ENCODE measurements at regions not wholly inside any gene's neighbourhood (a gene's known extent, or its start where the extent isn't known, plus 50 kb on each side); places are given as distances from the start of the nearest gene placed in this dataset.
"Not testable (repeated sequence)": the region's sequence is repeated elsewhere in the genome, so short reads cannot be mapped to it uniquely, and the experiment has no call there.

DNA sequence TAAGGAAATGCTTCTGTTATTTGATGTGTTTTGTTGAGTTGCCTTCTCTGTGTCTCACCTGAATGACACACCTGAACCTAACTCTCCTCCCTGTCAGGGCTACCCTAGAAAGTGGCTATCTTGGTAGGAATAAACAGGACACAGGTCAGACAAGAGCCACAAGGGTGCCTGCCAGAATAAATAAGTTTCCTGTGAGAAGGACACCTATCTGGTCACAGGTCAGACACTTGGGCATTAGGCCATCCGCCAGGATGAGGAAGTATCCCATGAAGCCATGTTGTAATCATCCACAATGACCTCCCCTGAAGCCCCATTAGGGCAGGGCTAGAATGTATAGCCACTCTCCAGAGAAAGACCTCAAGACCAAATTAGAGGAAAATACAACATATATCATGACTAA lies 318.8 kb downstream of the ZNF674 start:
- DNase-seq (ENCODE audit: low read depth) = no peak

DNA sequence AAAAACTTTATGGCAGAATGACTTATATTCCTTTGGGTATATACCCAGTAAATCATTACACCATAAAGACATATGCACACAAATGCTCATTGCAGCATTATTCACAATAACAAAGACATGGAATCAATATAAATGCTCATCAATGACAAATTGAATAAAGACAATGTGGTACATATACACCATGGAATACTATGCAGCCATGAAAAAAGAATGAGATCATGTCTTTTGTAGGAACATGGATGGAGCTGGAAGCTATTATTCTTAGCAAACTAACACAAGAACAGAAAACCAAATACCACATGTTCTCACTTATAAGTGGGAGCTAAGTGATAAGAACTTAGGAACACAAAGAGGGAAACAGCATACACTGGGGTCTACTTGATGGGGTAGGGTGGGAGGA lies 321.7 kb downstream of the ZNF674 start:
- not testable (repeated sequence) for DNase-seq (ENCODE audit: low read depth)

DNA sequence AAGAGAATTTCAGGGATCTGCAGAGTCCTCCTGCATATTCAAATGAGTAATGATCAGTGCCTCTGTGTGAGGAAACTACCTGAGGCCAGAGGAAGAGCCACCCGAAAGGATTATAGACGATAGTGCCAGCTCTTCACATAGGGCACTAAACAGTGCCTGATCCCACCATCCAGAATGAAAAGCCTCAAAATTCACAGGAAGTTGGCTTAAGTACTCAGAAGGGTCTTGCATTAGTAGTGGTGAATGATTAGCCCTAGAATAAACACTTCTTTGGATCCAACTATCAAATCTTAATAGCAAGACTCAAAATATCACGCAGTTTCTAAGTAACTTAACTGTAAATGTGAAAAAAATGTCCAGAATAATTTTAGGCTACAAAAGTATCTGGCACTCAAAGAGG lies 324.4 kb downstream of the ZNF674 start:
- DNase-seq (ENCODE audit: low read depth) = no peak

DNA sequence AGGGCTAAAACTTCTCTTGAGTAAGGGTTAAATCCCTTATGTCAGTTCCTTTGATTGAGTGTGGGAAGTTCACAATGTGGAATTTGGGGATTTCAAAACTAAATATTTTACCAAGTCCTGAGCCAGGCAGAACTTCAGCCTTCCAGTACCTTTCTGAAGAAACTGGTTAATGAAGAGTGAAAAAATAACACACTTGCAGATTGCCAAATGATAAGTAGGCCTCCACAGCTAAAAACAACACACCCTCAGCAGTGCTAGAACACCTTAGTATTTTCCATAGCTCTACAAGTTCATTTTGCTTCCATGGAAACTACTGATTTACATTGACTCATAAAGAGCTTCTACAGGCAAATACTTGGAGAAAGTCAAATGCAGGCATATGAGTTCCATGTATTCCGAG lies 326.8 kb downstream of the ZNF674 start:
- no peak for DNase-seq (ENCODE audit: low read depth)

DNA sequence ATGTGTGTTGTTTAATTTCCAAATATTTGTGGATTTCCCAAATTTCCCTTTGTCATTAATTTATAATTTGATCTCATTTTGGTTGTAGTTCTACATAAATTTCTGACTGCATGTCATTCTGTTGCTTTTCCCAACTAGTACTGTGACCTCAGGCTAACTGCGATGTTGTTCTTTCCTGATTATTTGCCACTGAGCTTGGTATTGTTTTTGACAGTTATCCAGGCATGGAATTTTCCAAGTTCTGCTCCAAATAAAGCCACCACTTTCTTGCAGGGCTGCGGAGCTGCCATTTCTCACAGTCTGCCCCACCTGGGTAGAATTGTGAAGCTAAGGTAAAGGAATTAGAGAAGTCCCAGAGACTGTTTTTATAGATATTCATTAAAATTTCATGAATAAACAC lies 328.8 kb downstream of the ZNF674 start:
- peak; percentile 9 for DNase-seq (ENCODE audit: low read depth)

DNA sequence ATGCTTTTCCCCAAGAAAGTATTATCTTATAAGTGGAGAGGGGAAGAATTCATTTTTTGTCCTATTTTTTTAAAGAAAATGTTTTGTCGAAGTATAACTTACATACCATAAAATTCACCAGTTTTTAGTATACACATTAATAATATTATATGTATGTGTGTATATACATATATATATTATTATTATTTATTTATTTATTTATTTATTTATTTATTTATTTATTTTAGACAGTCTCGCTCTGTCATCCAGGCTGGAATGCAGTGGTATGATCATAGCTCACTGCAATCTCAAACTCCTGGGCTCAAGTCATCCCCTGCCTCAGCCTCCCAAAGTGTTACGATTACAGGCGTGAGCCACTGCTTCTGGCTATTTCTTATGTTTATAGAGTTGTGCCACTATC lies 334.1 kb downstream of the ZNF674 start:
- no peak for DNase-seq (ENCODE audit: low read depth)

DNA sequence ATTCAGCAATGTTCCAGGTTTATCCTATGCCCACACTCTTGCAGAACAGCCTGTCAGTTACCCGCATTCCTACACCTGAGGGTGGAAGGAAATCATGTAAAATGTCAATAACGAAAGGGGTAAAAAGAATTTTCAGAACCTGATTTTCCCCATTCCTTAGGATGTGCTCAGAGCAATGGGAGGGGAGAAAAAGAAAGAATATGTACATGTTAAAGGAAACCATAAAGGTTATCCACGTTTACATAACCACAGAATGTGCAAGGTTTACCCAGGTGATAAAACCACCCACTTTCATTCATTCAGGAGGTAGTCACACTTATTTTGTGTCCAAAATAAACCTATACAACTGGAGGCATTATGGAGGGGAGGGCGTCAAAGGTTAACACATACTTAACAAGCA lies 335.5 kb downstream of the ZNF674 start:
- no peak for DNase-seq (ENCODE audit: low read depth)

DNA sequence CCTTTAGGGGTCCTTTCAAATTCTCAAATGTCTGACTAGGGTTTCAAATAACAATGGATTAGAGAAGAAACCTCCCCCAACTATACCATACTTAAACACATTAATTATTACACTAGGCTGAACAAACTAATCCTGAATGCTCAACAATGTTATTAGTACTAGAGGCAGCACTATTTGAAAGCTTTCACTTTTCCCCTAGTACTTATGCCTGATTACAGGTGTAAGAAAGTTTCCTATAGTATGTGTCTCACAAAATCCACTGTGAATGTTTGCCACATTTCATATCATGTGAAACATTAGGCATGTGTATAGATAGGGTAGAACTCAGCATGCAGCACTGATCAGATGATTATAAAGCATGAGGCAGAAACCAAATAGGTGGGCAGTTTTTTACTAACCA lies 336.2 kb downstream of the ZNF674 start:
- DNase-seq (ENCODE audit: low read depth) = no peak

DNA sequence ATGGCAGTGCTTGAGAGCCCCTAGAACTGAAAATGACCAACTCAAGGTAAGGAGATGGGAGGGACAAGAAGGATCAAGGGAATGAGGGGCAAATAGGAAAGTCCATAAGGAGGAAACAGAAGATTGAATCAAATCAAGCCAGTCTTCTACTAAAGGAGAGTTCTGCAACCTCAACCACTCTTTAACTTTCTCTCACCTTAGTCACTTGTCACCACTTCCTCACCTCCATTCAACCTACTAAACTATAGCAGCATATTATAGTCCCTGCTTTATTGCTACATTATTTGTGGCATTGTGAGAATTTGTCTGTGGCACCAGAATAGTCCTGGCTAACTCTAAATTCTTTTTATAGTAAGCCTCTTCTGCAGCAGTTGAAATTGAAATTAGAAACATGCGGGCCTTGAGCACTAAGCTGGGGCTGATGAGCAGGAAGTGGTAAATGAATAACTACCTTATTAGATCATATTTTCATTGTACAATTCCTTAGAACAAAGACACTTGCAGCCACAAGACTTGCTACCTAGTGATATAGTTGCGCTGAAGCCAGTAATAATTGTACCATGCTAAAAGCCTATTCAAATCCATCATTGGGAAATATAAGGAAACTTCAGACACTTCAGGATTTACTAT lies 336.9 kb downstream of the ZNF674 start:
- DNase-seq (ENCODE audit: low read depth) = peak; percentile 61

DNA sequence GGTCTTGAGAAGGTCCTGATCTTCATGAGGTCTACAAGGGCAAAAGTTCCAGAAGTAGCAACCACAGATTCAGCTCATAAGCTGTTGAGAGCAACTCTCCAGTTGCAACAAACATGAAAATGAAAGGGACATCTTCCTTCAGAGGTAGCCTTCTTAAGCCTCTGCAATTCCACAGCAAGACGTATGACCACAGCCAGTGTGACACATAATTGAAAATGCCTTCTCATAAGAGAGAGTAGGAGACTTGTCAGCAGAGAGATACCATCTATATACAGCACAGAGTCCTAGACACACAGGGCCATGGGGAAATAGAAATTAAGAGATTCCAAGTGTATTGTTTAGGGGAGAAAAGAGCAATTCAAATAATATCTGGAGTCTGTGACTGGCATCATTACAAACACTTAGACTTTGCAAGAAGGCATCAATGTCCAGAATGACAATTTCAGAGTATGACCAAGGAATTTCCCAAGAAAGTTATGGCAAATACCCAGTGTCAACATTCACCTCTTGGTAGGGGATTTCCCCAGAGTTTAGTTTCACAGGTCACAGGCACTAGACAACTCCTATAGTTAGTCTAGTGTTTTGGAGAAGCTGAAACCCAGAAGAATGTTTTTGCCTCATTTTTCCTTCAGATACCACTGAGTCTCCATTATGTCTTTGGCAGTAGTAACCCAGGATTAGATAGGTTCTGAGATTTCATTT lies 340.3 kb downstream of the ZNF674 start:
- DNase-seq (ENCODE audit: low read depth) = peak; percentile 47

DNA sequence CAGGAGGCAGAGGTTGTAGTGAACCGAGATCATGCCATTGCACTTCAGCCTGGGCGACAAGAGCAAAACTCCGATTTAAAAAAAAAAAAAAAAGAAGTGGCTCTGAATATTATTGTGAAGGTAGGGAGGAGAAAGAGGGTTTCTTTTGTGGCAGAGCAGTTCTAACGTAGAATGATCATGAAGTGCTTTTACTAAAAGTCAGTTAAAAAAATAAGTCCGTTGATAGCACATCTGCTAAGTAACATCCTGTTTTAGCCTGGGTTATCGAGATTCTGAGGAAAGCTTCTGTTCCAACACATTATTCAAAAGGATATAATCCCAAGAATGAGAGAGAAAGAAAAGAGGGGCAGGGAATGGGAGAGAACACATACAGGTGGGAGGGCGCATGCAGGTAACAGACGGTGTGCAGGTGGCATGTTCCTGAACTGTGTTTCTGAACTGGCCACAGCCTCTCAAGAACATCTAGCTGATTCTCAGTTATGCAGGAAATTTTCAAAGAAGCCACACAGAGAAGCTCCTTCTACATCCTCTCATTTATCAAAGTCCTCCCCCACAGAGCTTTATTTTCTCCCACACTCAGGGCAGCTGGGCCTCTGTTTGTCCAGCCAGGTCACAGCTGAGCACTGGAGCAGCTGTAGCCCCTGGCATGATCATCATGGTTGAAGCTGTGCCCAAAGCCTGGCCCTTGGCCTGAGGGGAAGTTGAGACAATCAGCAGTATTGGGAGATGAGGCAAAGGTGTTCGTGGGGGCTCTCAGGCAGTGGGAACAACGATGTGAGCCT lies 342.3 kb downstream of the ZNF674 start:
- peak; percentile 75 for DNase-seq (ENCODE audit: low read depth)

DNA sequence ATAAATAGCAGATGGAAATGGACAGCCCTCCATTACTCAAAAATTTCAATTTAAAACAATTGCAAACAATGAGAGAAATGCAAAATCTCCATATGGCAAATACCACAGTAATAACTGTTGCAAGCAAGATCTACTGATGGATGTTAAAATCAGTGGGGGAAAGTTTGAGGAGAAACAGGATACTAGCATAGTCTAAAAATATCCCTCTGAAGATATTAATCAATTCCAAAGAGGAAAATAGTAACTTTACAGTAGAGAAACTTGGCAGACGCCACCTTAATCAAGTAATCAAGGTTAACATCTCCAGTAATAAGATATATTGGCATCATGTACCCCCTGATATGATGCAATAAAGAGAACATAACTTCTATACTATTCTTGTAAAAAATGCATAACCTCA lies 344.8 kb downstream of the ZNF674 start:
- DNase-seq (ENCODE audit: low read depth) = no peak

DNA sequence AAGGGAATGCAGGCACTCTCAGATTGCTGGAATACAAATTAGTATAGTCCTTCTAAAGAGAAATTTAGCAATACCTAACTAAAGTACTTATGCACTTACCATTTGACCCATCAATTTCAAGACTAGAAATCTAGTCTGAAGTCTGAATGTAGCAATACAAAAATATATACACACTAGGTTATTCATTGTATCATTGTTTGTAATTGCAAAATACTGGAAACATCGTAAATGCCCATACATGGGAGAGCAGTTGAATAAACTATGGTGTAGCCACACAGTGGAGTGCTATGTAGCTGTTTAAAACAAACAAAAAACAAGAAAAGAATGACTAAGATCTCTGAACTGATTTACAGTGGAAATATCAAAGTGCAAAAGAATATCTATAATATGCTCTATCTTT lies 346.4 kb downstream of the ZNF674 start:
- DNase-seq (ENCODE audit: low read depth) = no peak

DNA sequence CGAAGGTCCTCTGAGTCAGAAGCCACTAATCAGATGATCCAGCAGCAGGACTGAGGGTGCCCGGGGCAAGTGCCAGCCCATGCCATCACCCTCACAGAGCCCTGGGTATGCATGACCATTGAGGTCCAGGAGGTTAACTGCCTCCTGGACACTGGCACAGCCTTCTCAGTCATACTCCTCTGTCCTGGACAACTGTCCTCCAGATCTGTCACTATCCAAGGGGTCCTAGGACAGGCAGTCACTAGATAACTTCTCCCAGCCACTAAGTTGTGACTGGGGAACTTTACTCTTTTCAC lies 358.5 kb downstream of the ZNF674 start:
- DNase-seq (ENCODE audit: low read depth) = peak; percentile 28

DNA sequence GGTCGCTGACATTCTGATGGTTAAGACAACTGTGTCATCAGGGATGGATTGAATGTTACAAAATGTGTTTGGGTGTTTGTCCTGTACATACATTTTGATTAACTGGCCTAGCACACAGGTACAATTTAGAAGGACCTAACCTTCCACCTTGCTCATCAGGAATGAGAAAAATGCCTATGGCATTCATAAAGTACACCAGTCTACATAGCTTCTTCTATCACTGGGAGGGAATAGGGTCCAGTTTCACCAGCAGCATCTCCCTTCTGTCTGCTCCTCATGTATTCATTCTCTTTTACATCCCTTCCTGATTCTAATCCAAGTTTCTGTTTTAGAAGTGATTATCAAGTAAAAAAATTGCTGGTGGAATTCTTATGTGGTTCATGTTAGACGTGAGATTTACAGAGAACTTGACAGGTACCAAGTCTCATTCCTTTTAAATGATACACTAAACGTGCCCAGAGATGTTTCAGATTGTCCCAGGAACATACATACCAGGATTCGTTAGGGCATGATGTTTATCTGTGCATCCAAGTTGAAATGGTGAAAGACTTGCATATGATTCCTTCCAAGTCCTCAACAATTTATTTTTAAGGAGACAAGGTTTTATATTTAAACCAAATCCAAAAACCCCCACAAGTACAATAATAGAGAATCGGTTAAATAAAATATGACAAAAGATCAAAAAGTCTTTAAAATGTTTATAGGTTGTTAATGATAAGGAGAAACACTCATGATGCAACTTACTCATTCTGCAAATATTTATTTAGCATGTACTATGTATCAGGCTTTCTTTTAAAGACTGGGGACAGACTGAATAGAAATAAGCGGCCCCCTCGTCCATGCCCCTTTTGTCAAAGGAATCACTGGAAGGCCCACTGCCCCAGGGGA lies 359.1 kb downstream of the ZNF674 start:
- peak; percentile 15 for DNase-seq (ENCODE audit: low read depth)

DNA sequence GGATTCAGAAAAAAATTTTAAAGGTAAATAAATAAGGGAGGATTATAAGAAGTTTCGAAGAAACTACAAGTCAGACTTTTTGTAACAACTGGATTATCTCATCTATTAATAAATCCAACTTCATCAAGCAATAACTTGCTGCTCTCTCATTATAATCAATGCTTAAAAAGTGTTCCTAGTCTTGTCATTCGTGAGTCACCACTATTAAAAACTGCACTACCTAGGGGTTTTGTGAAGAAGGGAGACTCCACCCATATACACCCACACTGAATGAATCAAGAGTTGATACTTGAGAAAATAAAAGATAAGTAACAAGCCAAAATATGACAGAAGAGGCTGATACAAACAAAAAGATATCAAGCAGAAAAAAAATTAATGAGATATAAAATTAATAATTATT lies 360.5 kb downstream of the ZNF674 start:
- peak; percentile 31 for DNase-seq (ENCODE audit: low read depth)

DNA sequence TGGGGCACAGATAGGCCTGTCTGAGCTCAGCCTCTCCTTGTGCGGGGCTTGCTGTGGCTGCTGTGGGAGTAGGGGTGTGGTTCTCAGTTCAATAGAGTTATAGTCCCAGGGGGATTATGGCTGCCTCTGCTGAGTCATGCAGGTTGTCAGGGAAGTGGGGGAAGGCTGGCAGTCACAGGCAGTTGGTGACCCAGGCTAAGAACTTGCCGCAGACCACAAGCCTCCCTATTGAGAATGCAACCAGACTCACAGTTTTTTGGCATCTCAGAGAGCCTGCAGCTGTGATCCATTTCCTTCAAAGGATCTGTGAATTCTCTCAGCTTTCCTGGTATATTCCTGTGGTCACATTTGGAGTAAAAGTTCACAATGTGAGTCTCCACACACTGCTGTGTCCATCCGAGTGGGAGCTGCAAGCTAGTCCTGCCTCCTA lies 364.9 kb downstream of the ZNF674 start:
- DNase-seq (ENCODE audit: low read depth) = peak; percentile 99

DNA sequence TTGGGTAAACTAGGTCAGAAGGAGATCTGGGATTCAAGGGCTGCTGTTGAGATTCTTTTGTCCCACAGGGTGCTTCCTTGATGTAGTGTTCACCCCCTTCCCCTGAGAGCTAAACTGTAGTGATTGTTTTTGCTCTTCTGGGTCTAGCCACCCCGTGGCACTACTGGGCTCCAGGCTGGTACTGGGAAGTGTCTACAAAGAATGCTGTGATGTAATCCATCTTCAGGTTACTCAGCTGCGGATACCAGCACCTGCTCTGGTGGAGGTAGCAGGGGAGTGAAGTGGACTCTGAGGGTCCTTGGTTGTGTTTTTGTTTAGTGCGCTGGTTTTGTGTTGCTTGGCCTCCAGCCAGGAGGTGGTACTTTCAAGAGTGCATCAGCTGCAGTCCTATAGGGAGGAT lies 365.5 kb downstream of the ZNF674 start:
- DNase-seq (ENCODE audit: low read depth) = no peak

DNA sequence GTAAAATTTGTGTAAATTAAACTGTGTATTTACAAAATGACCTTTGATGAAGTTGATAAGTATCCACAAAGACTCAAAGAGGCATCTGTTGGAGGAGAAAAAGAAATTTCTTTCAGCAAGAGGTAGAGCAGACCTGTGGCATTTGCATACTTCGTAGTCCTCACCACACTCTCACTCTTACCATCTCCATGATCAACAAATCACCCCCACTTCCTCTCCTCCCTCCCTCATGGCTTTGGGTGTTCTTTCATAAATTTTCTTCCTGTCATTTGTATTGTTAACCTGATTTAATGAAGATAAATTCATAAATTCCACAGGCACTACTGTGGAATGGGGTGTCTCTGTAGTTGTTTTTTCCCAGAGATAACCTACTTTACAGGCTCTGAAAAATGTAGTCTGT lies 366.5 kb downstream of the ZNF674 start:
- DNase-seq (ENCODE audit: low read depth) = no peak

DNA sequence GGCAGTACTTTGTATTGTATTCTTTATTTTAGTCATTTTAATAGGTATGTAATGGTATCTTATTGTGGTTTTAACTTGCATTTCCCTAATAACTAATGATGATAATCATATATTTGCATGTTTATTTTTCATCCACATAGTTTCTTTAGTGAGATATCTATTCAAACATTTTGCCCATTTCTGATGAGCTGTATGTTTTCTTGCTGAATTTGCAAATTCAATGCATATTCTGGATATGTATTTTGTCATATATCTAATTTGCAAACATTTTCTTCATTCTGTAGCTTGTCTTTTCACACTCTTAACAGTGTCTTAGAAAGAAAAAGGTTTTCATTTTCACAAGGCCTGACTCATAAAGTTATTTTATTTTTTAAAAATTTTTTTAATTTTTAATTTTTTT lies 372.1 kb downstream of the ZNF674 start:
- DNase-seq (ENCODE audit: low read depth) = no peak

DNA sequence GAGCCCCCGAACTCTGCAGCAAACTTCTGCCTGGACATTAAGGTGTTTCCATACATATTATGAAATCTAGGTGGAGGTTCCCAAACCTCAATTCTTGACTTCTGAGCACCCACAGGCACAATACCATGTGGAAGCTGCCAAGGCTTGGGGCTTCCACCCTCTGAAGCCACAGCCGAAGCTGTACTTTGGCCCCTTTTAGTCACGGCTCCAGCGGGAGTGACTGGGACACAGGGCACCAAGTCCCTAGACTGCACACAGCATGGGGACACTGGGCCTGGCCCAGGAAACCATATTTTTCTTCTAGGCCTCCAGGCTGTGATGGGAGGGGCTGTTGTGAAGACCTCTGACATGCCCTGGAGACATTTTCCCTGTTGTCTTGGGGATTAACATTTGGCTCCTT lies 373.8 kb downstream of the ZNF674 start:
- DNase-seq (ENCODE audit: low read depth) = not testable (repeated sequence)

DNA sequence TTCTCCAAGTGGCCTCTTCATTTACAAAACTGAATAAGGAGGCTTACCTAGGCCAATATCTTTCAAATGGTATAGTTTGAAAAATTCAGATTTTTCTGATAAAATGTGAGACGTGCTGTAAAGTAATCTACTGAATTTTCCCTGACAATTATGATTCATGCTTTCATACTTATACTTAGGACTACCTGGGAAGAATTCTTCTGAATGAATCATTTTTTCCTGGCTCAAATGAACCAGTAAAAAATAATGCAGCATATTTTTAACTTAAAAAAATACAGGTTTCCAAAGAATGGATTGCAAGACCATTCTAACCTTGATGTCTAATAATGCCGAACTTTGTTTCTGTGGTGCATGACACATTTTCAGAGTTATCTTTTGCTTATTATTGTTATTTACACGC lies 375.4 kb downstream of the ZNF674 start:
- no peak for DNase-seq (ENCODE audit: low read depth)
